Ascending aorta (tissue), 2 donors: ENCODE measurements at regions not wholly inside any gene's neighbourhood (a gene's known extent, or its start where the extent isn't known, plus 50 kb on each side); places are given as distances from the start of the nearest gene placed in this dataset.

Experiments
- DNase-seq, 2 donors: peaks; one replicate each; pipeline ENCODE4 v3.0.0-alpha.2; 2019; ENCODE audit warnings: low spot score in 2 of 2
- H3K27ac ChIP-seq, 2 donors: fragments of 200-600 bp; sonication (generic); one replicate each; pipeline ENCODE4 v1.5.1; 2016 to 2017; ENCODE audit warnings: mild to moderate bottlenecking in 1 of 2
- H3K27me3 ChIP-seq: fragments of 200-600 bp; sonication (generic); one replicate; pipeline ENCODE4 v1.5.1; 2017
- H3K36me3 ChIP-seq, 2 donors: fragments of 200-600 bp; sonication (generic); one replicate each; pipeline ENCODE4 v1.5.1; 2016
- H3K4me1 ChIP-seq, 2 donors: fragments of 200-600 bp; sonication (generic); one replicate each; pipeline ENCODE4 v1.5.1; 2016 to 2017; ENCODE audit warnings: mild to moderate bottlenecking in 1 of 2
- H3K4me3 ChIP-seq, 2 donors: fragments of 200-600 bp; sonication (generic); one replicate each; pipeline ENCODE4 v1.5.1; 2016 to 2017; ENCODE audit warnings: mild to moderate bottlenecking in 1 of 2
- H3K9me3 ChIP-seq, 2 donors: fragments of 200-600 bp; sonication (generic); one replicate each; pipeline ENCODE4 v1.5.1; 2016
- CTCF ChIP-seq, 3 experiments: fragments of 200-600 bp in 2 of 3; fragments of 450-650 bp in 1 of 3; sonication (generic) in 2 of 3; IDR thresholded peaks; one replicate each; pipeline ENCODE4 v1.5.1; 2016 to 2019; ENCODE audit warnings: antibody characterized with exemption in 3 of 3, mild to moderate bottlenecking in 1 of 3, moderate library complexity in 1 of 3
- intact Hi-C: fragments of 100-400 bp; cut with DNase I; formaldehyde crosslinking; loops from one replicate; pipeline ENCODE4 v1.15.1; 2023

- intact Hi-C loops = no loop called here
- H3K27ac ChIP-seq = no peak overlapping the region
- no peaks in the 10 kb centered on the region for H3K27me3 ChIP-seq
- no peaks in the 10 kb centered on the region for H3K36me3 ChIP-seq
- no peaks in the 10 kb centered on the region for H3K9me3 ChIP-seq
- no peaks in the 10 kb centered on the region for H3K4me1 ChIP-seq
- DNase-seq = no peak
- no peak for TF ChIP-seq CTCF (IDR thresholded peaks at IDR 0.05)
- no peak overlapping the region for H3K4me3 ChIP-seq
These were observed 173.6 kb upstream of the MCHR2 start for GRCh38 chr6:100167585-100167984.

- no peak for DNase-seq
- H3K9me3 ChIP-seq = no peaks in the 10 kb centered on the region
- H3K27me3 ChIP-seq = no peaks in the 10 kb centered on the region
- H3K27ac ChIP-seq = no peak overlapping the region
- no peaks in the 10 kb centered on the region for H3K4me1 ChIP-seq
- no peak for TF ChIP-seq CTCF (IDR thresholded peaks at IDR 0.05)
- no peaks in the 10 kb centered on the region for H3K36me3 ChIP-seq
- intact Hi-C loops = no loop called here
- H3K4me3 ChIP-seq = no peak overlapping the region
These were observed 172.9 kb upstream of the MCHR2 start for GRCh38 chr6:100166956-100167355.

GRCh38 chr6:100165442-100165841 lies 171.4 kb upstream of the MCHR2 start:
- Histone ChIP-seq H3K27me3 (no peaks in the 10 kb centered on the region), H3K4me3 (no peak overlapping the region), H3K36me3 (no peaks in the 10 kb centered on the region), H3K9me3 (no peaks in the 10 kb centered on the region), H3K27ac (no peak overlapping the region), H3K4me1 (no peaks in the 10 kb centered on the region)
- DNase-seq = no peak
- intact Hi-C loops = no loop called here
- TF ChIP-seq CTCF (IDR thresholded peaks at IDR 0.05) = no peak

GRCh38 chr6:100163035-100163434 lies 169.0 kb upstream of the MCHR2 start:
- H3K4me3 ChIP-seq = no peak overlapping the region
- TF ChIP-seq CTCF (IDR thresholded peaks at IDR 0.05) = no peak
- no peaks in the 10 kb centered on the region for H3K9me3 ChIP-seq
- no peaks in the 10 kb centered on the region for H3K36me3 ChIP-seq
- no peaks in the 10 kb centered on the region for H3K4me1 ChIP-seq
- intact Hi-C loops = no loop called here
- H3K27me3 ChIP-seq = no peaks in the 10 kb centered on the region
- DNase-seq = no peak
- no peak overlapping the region for H3K27ac ChIP-seq

GRCh38 chr6:100161782-100162365 lies 167.9 kb upstream of the MCHR2 start:
- TF ChIP-seq CTCF (IDR thresholded peaks at IDR 0.05) = no peak
- intact Hi-C loops = no loop called here
- Histone ChIP-seq H3K27ac (no peak overlapping the region), H3K4me3 (no peak overlapping the region), H3K4me1 (no peaks in the 10 kb centered on the region), H3K9me3 (no peaks in the 10 kb centered on the region), H3K27me3 (no peaks in the 10 kb centered on the region), H3K36me3 (no peaks in the 10 kb centered on the region)
- no peak for DNase-seq

- Histone ChIP-seq H3K9me3 (no peaks in the 10 kb centered on the region), H3K4me3 (no peak overlapping the region), H3K27ac (no peak overlapping the region), H3K27me3 (no peaks in the 10 kb centered on the region), H3K4me1 (no peaks in the 10 kb centered on the region), H3K36me3 (no peaks in the 10 kb centered on the region)
- no peak for DNase-seq
- no peak for TF ChIP-seq CTCF (IDR thresholded peaks at IDR 0.05)
- intact Hi-C loops = no loop called here
These were observed 166.9 kb upstream of the MCHR2 start for GRCh38 chr6:100160930-100161329.
